ENCODE measurements at regions not wholly inside any gene's neighbourhood (a gene's known extent, or its start where the extent isn't known, plus 50 kb on each side); places are given as distances from the start of the nearest gene placed in this dataset.

DNA sequence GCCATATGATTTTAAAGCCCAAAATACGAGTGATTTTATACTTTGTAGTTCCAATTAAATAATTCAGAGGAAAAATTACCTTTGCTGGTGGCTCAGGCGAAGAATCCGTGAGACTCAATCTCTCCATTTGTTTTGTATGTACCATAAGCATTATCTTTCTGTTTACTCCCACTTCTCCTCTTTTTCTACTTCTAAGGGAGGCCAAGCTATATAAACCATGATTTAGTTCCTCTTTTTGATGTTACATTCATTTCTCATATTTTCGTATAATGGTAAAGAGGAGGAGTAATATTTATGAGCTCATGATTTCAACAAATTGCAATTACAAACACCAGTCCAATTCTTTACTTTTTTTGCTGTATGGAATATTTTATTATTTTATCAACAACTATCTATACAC lies 50.6 kb upstream of the TES start:
- H3K4me1 Mint-ChIP-seq, result peaks cover 4% of the 10 kb centered on the region
- intact Hi-C loops (cut with micrococcal nuclease), result no loop called here
- H3K27me3 Mint-ChIP-seq, result peaks cover 53% of the 10 kb centered on the region
- no peaks in the 10 kb centered on the region for H3K36me3 Mint-ChIP-seq (ENCODE audit: low read depth)
- no peaks in the 10 kb centered on the region for H3K9me3 Mint-ChIP-seq
- no peak overlapping the region for H3K27ac Mint-ChIP-seq
- H3K4me3 Mint-ChIP-seq, result no peak overlapping the region
- no peak for DNase-seq

Measured in activated CD4-positive, alpha-beta T cell treated with anti-CD3 and anti-CD28 coated beads, Interleukin-2, amount 10 ng/mL, durations not matched to agents 24 days and 14 days (primary cell).